Hepatic stellate cell (primary cell): ENCODE measurements at regions not wholly inside any gene's neighbourhood (a gene's known extent, or its start where the extent isn't known, plus 50 kb on each side); places are given as distances from the start of the nearest gene placed in this dataset.
"Not testable (repeated sequence)": the region's sequence is repeated elsewhere in the genome, so short reads cannot be mapped to it uniquely, and the experiment has no call there.

Source experiments
- DNase-seq: peaks from one replicate; pipeline ENCODE4 v3.0.0; 2011; ENCODE audit warnings: low spot score

DNA sequence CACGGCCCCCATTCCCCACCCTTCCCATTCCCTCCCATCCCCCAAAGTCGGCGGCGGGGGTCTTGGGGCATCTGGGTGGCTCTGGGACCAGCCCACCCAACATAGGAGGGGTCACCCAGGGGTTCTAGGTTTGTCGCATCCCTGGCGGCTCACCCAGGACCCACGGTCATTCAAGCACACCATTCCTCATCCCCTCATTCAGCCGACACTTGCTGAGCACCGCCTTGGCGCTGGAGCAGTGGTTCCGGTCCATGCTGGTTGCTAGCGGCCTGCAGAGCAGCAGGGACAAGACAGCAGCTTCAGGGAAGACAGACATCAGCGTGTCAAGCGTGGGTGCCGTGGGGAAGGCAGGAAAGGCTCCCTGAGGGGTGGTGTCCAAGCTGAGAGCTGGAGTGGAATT is 50.5 kb upstream of the OTOS start:
- DNase-seq = no peak

DNA sequence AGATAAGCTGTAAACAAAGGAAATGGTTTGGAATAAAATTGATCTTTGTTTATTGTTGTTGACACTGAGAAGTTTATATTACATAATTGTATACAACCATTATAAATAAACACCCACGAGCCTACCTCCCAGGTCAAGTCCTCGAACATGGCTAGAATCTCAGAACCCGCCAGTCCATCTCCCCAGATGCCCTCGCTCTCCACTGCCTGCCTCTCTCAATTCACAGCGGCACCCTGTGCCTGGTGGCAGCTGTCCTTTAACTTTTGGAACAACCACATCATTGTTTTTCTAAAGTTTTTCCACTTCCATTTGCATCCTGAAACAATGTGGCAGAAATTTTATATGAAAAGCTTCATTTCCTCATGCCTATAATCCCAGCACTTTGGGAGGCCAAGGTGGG is 52.2 kb upstream of the OTOS start:
- DNase-seq = no peak

DNA sequence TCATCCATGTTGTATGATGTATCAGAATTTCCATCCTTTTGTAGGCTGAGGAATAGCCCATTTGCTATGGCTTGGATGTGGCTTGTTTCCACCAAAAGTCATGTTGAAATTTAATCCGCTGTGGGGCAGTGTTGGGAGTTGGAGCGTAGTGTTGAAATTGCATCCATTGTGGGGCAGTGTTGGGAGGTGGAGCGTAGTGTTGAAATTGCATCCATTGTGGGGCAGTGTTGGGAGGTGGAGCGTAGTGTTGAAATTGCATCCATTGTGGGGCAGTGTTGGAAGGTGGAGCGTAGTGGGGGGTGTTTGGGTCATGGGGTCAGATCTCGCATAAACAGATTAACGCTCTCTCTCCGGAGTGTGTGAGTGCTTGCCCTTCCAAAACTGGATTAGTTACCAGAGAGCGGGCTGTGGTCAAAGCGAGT is 53.9 kb upstream of the OTOS start:
- DNase-seq = not testable (repeated sequence)

DNA sequence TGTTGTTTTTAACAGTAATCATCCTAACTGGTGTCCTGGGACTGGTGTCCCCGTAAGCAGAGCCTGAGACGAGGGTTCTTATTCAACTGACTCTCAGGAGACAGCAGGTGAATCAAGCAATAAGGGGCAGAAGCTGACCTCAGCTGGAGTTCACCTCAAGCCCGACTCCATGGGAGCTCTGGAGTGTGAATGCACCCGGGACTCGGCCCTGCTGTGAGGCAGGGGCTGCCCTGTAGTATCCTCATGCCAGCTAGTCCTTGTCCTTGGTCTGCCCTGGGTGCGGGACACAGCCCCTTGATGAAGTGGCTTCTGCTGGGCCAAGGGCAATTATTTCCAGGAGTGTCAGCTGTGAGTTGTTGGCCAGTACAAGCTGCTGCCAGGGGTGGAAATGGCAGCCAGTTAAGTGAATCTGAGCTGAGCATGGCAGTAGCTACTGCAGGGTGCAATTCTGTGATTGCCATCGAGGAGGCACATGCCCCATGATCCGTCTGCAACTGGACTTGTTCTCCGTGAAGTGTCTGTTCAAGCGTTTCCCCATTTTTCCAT is 54.9 kb upstream of the OTOS start:
- no peak for DNase-seq

DNA sequence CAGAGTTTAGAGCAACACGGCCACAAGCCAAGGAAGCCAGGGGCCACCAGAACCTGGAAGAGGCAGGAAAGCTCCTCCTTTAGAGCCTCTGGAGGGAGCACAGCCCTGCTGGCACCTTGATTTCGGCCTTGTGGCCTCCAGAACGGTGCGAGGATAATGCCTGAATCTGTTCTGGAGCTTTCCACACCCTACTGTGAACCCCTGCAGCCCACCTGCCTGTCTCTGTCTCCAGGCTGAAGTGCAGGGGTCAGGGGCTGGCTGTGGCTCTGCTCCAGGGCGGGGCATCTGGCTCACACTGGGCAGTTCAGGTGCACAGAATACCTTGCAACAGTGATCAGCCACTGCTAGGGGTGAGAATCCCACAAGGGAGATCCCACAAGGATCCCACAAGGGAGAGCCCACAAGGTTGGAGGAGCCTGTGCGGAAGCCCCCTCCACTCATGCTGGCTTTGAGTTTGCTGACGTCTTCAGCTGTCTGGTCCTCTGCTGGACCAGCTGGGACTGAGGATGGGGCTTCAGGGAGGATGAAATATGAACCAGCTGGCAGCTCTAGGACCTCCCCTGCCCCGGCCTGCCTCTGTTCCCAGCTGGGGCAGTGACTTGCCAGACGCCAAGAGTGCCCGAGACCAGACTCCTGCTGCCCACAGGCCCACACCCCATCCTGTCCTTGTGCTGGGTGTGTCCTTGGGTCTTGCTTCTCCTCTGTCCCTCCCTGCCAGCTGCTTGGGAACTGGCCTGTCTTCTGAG is 56.4 kb upstream of the OTOS start:
- DNase-seq = no peak

DNA sequence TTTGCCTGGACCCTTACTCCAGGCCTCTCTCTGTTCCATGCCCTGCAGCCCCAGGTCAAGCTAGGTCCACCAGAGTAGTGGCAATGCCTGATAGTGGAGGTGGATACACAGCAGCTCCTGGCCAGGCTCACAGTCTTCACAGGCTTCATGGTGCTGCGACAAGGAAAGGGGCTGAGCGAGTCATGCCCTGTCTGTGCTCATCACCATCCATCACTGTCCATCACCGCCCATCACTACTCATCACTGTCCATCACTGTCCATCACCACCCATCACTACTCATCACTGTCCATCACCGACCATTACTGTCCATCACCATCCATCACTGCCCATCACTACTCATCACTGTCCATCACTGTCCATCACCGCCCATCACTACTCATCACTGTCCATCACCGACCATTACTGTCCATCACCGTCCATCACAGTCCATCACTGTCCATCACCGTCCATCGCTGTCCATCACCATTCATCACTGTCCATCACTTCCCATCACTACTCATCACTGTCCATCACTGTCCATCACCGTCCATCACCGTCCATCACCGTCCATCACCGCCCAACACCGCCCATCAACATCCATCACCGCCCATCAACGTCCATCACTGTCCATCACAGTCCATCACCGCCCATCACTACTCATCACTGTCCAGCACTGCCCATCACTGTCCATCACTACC is 57.1 kb upstream of the OTOS start:
- no peak for DNase-seq

DNA sequence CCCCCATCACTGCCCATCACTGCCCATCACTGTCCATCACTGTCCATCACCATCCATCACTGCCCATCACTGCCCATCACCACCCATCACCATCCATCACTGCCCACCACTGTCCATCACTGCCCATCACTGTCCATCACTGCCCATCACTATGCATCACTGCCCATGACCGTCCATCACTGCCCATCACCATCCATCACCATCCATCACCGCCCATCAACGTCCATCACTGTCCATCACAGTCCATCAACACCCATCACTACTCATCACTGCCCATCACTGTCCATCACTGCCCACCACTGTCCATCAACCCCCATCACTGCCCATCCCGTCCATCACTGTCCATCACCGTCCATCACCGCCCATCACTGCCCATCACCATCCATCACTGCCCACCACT is 57.8 kb upstream of the OTOS start:
- DNase-seq = no peak

DNA sequence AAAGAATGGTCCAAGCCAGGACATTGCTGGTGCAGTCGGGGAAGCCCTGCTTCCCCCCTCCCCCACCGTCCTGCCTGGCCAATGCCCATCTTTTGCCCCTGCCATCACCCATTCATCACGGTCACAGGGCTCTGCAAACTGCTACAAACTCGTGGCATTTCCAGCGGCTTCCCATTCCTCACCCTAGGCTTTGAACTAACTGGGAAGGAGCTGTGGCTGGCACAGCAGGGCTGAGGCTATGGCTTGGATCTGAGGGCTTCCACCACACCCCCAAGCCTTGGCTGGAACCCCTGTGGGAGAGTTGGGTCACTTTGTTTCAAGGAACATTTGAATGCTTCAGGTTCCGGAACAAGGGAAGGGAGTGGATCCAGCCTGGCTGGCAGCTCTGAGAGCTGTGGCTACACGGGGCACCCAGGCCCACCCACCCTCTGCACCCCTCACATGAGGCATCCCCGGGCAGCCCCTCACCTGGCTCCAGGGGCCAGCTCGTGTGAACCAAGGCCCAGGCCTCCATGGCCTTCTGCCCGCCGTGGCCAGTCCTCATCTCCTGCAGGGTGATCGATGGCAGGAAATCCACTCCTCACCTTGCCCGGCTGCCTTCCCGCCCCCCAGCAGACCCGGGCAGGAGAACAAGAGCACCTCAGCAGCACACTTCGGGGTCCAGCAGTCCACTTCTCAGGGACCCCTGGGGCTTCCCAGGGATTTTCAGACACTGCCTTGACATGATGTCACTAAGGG is 58.8 kb upstream of the OTOS start:
- no peak for DNase-seq

DNA sequence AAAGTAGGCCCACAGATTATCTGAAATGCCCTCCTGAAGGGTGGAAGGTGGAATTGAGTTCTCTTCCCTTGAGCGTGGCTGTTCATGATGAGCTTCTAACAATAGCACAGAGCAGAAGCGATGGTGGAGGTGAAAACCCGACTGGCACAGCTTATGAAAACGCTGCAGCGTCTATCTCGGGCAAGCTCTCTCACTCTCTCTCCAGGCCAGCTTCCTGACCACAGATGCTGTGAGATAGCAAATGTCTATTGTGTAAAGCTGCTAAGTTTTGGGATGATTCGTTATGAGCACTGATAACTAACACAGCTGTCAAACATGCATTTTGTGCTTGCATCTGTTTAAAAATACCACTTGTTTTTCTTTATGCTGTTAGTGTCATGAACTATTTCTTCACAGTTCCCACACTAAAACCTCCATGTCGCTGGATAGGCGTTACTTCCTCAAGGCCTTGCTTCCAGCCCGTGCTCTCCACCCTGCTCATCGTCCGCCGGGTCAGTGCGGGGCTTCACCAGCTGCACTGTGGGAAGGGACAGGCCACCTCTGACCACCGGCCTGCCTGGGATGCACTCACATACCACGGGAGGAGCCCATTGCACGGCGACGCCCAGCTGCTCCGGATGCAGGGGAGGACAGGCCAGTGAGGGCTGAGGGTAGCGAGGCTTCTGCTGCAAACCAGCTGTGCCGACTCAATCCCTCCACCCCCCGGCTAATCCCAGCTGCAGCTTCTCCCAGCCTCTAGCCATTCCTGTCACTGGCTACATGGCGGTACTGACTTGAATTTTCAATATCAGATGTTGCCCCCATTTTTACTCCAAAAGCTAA is 60.0 kb upstream of the OTOS start:
- peak; percentile 46 for DNase-seq

DNA sequence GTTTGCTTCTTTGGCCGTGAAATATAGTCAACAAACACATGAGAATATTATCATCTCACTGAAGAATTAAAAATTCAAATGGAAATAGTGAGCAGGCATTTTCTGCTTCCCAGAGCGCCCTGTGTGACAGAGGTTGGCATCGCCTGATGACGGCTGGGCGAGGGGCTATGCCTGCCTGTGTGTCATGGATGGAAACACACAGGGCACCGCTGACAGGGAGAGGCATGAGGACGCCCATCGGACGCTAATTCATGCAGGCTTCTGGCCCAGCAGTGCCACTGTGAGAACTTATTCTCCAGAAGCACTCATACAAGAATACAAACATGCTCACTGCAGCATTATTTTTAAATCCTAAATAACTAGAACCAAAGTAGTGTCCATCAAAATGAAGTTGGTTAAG is 61.4 kb upstream of the OTOS start:
- no peak for DNase-seq

DNA sequence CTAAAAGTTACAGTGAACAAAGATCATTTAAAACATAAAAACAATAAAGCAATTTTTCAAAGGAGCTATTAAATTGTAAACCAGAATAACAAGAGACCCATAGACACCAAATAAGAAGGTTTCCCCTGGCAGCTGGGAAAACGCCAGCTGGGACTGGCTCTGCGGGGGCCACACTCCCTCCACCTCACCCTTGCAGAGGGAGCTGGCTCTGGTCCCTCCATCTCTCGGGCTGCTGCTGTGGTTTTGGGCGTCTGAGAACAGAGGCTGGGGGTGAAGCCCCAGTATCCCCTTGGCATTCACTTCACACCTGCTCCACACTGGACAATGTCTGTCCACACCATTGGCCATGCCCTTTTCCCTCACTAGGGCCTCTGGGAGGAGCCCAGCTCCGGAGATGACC is 62.1 kb upstream of the OTOS start:
- DNase-seq = no peak

DNA sequence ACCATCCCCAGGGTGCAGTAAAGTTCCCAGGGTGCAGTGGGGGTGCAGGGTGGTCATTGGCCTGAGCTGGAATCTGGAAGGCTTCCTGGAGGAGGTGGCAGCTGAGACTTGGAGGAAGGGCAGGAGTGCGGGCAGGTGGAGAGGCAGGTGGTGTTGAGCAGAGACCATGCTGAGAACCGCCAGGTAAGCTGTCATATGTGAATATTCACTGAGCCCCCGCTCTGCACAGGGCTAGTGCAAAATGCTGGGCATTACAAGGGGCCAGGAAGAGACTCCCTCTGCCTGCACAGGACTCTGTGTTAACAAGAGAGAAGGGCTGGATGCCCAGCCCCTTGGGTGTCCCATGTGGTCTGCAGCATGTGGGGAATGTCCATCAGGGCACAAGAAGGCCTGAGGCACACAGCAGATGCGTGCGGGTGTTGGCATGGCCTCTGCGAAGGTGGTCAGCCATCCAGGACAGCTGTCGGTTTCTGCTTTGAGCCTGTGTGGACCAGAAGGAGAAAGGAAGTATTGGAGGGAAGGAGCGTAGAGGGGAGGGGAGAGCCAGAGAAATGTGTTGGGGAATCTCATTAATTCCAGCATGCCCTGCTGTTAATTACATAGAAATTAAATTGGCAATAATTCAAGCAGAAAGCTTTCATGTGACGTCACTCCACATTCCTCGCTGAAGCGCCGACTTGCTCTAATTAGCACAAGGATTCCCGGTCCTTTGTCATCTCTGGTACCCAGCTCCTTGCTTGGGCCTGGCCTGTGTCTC is 62.8 kb upstream of the OTOS start:
- no peak for DNase-seq

DNA sequence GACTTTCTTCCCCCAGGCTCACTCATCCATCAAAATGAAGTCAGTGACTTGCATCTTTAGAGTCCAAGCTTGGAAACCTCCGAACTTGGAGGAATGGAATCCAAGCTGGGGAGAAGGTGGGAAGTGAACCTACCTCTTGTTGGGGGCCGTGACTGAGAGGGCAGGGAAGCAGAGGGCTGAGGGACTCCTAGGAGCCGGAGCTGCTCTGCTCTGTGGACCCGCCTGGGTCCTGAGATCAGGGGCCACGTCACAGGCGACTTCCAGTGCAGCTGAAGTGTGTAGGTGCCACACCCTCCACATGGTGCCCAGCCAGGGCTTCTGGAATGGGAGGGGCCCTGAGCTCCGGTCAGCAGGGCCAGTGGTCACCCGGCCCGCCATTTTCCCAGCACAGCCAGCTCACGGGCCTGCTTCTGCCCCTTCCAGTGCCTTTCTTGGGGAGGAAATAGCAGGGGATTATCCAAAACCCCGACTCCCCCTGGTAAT is 63.4 kb upstream of the OTOS start:
- no peak for DNase-seq

DNA sequence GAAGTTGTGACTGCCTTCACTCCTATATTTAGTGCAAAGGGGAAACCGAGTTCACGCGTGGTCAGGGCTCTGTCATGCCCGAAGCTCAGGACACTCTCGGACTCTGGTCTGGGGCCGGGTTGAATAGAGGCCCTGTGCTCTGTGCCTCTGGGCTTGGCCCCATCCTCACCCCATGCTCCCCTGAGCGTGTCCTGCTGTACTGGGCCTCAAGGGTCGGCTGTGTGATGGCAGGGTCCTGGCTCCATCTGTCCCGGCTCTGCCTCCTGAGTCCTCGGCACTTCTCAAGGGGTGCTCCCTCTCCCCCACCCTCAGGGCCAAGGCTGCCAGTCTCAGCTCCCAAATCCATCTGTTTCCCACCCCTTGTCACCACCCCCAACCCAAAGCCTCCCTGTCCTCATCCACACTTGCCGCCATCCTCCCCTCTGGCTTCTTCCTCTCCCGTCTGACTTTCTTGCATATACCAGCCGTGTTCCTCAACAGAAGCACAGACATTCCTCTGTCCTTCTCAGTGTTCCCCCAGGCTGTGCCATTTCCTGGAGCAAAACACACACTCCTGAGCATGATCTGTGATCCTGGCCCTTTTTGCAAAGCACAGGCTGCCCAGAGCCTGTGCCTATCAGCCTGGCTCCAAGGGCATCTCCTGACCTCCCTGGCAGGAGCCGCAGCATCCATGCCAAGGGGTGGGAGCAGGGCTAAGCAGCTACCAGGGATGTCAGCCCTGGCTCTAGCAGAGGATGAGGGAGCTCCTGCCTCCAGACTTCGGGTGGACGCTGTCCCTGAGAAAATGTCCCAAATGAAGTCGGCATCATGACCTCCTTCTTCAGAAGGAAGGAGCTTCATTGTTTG is 64.2 kb upstream of the OTOS start:
- no peak for DNase-seq

DNA sequence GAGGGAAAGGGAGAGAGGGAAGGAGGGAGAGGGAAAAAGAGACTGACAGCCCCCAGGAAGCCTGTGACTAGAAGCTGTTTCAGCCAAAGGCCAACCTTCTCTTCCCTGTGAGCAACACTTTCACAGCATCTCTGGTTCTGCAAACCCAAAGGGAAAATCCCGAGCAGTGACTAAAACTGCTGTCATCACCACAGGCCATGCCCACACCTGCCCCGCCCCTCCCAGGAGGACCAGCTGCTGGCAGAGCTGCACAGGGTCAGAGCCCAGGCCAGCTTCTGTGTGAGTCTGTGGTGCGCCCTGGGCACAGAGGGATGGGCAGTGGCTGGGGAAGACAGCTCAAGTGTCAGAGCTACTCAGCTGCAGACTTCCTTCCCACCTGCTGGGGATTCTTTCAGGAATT is 64.9 kb upstream of the OTOS start:
- peak; percentile 65 for DNase-seq

DNA sequence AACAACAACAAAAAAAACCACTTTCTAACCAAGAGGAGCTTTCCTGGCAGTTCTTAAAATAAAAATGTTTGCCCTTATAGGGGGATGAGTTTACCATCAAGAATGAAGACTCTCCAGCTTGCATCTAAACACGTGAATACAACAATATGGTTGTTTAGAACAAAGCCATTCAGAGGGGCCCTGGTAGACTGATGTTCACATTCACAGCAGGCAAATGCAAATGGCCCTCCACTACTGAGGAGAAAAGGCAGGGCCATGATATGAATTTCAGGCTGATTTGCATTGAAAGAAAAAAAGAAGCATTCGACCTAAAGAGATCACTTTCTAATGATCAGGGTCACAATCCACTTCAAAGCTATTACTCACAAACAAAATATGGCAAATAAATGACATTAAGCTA is 65.3 kb upstream of the OTOS start:
- no peak for DNase-seq

DNA sequence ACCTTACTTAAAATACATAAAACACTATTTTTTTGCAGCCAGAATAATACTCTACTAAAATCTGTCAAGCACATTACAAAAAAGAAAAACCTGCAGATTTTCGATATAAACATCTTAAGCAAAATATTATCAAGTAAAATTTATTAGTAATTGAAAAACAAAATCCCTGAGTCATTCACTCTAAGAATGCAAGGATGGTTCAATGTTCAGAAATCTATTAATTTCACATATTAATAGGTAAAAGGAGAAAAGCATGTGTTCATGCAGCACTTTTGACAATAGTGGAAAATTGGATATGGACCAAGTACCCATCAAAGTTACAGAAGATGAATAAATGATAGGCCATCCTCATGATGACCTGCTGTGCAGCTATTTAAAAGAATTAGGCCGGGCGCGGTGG is 66.2 kb upstream of the OTOS start:
- no peak for DNase-seq

DNA sequence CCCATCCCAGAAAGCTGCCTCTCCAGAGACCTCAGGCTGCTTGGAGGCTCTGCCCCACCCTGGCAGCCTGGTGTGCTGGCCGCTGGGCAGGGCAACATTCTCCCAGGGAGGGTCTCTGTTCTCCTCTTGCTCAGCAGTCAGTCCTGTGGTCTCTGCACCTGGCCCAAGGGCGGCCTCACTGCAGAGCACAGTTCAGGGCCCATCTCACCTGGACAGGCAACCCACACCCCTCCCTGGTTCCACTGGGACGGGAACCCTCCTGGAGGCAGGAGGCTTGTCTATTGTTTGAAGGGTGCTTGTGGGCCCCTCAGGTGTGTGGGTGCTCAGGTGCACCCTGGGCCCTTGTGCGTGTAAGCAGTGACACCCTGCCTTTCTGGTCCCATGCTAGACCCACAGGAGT is 67.2 kb upstream of the OTOS start:
- DNase-seq = no peak

DNA sequence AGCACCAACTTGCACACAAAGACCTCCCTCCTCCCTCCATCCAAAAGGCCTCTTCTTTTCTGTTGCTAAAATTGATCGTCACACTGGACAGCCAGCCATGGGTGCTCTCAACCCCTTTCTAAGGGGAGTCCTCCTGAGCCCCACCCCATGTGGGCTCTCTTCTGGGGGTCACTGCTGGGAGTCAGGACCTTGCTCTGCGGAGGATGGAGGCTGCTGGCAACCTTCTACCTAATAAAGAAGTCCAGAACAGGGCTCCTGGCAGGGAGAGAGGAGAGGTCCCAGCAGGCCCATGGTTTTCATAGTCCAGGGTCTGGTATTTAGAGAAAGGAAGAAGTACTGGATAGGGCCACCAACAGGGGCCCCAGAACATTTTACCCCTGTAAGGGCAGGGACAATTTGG is 67.6 kb upstream of the OTOS start:
- DNase-seq = no peak

DNA sequence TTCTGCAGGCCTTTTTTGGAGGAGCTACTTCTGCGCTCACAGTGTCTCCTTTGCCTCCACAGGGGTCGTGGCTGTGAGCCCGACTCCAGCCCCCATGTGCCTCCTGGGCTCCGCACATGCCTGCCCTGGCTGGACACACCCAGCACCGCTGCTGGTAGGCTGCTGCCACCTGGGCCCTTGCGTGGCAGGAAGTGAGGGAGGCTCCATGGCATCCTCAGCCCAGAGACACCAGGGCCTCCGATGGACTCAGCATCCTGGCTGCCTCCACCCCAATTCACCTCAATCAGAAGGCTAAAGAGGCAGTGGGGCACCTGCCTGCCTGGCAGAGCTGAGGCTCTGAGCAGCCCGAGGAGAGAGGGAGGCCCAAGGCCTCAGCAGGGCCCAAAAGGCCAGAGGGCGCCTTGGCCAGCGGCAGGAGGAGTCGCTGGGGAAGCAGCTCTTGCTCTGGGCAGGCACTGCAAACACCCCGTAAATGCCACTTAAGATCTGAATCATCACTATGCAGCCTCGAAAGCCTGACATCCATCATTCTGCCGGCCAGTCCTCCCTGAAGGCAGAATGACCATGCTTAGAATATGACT is 68.3 kb upstream of the OTOS start:
- DNase-seq = no peak
